IMR-90 (cell line): ENCODE measurements at regions not wholly inside any gene's neighbourhood (a gene's known extent, or its start where the extent isn't known, plus 50 kb on each side); places are given as distances from the start of the nearest gene placed in this dataset.

Source experiments
- ATAC-seq: fragments of 200-7000 bp; cut with Tn5 transposase; 2 replicates; pipeline ENCODE4 v1.9.1; 2020; ENCODE audit warnings: low read depth, mild to moderate bottlenecking, moderate library complexity
- BruUV-seq: library from RNA; stranded (reverse); fragments of 400-500 nt; replicated peaks from 2 replicates; lab custom pipeline; 2021; lab: Mats Ljungman, UMichigan
- CTCF ChIA-PET: fragments of 300-600 bp; formaldehyde crosslinking; extraction: SDS; loops from one replicate; lab custom pipeline; 2021; ENCODE audit warnings: antibody characterized with exemption; lab: Yijun Ruan, JAX
- POLR2A ChIA-PET: fragments of 300-600 bp; sonication (Branson Sonifier 250); formaldehyde crosslinking; loops from one replicate; lab custom pipeline; 2022; ENCODE audit warnings: antibody characterized with exemption; ENCODE audit not compliant: unreplicated experiment; lab: Charles Lee
- DNase-seq: peaks from one replicate; pipeline ENCODE4 v3.0.0; 2013
- H2AFZ ChIP-seq: replicated peaks from 2 replicates; pipeline ENCODE3; 2013; ENCODE audit warnings: low read length, mild to moderate bottlenecking; ENCODE audit not compliant: poor library complexity
- H2AK5ac ChIP-seq: 2 replicates; pipeline ENCODE4 v1.6.1; 2013; ENCODE audit warnings: low read depth, low read length, inconsistent platforms
- H2AK9ac ChIP-seq: replicated peaks from 2 replicates; pipeline ENCODE3; 2013; ENCODE audit warnings: mild to moderate bottlenecking, low read depth, low read length, moderate library complexity; ENCODE audit not compliant: poor library complexity
- H2BK120ac ChIP-seq: 2 replicates; pipeline ENCODE4 v1.6.1; 2013; ENCODE audit warnings: low read depth, low read length, inconsistent platforms
- H2BK15ac ChIP-seq: 3 replicates; pipeline ENCODE4 v1.6.1; 2013; ENCODE audit warnings: low read depth, low read length, inconsistent platforms
- H2BK20ac ChIP-seq: 2 replicates; pipeline ENCODE4 v1.6.1; 2013; ENCODE audit warnings: low read depth, mild to moderate bottlenecking, inconsistent platforms, low read length, moderate library complexity
- H2BK5ac ChIP-seq: 2 replicates; pipeline ENCODE4 v1.6.1; 2013; ENCODE audit warnings: mild to moderate bottlenecking, low read depth, low read length, inconsistent platforms; ENCODE audit not compliant: poor library complexity, severe bottlenecking
- H3K14ac ChIP-seq: replicated peaks from 2 replicates; pipeline ENCODE4 v1.6.1; 2013; ENCODE audit warnings: low read depth, low read length, inconsistent platforms
- H3K18ac ChIP-seq: 2 replicates; pipeline ENCODE4 v1.6.1; 2013; ENCODE audit warnings: low read depth, low read length, control low read depth
- H3K23ac ChIP-seq: 2 replicates; pipeline ENCODE4 v1.6.1; 2013; ENCODE audit warnings: low read depth, low read length, inconsistent platforms
- H3K27ac ChIP-seq: 2 replicates; pipeline ENCODE4 v1.5.1; 2013; ENCODE audit warnings: mild to moderate bottlenecking, control low read depth, low read length; ENCODE audit not compliant: insufficient read depth
- H3K27me3 ChIP-seq: 2 replicates; pipeline ENCODE4 v1.6.1; 2013; ENCODE audit warnings: low read length; ENCODE audit not compliant: control insufficient read depth, insufficient read depth
- H3K36me3 ChIP-seq: 2 replicates; pipeline ENCODE4 v1.6.1; 2013; ENCODE audit warnings: low read length, mixed read lengths; ENCODE audit not compliant: control insufficient read depth, insufficient read depth
- H3K4ac ChIP-seq: 2 replicates; pipeline ENCODE4 v1.6.1; 2013; ENCODE audit warnings: low read depth, low read length, inconsistent platforms
- H3K4me1 ChIP-seq: 2 replicates; pipeline ENCODE4 v1.6.1; 2013; ENCODE audit warnings: low read length, mixed read lengths; ENCODE audit not compliant: control insufficient read depth, insufficient read depth
- H3K4me2 ChIP-seq: 2 replicates; pipeline ENCODE4 v1.6.1; 2013; ENCODE audit warnings: low read depth, mild to moderate bottlenecking, control low read depth, low read length, moderate library complexity
- H3K4me3 ChIP-seq: 2 replicates; pipeline ENCODE4 v1.5.1; 2013; ENCODE audit warnings: low read depth, mild to moderate bottlenecking, control low read depth, low read length, moderate library complexity; ENCODE audit not compliant: insufficient read depth
- H3K56ac ChIP-seq: 2 replicates; pipeline ENCODE4 v1.6.1; 2013; ENCODE audit warnings: low read length, inconsistent platforms; ENCODE audit not compliant: insufficient read depth; ENCODE audit errors: extremely low read depth
- H3K79me1 ChIP-seq, 2 experiments: 2 replicates each; pipeline ENCODE4 v1.6.1; 2013; ENCODE audit warnings: low read length in 2 of 2, inconsistent platforms in 1 of 2, low read depth in 1 of 2
- H3K9ac ChIP-seq: 2 replicates; pipeline ENCODE4 v1.6.1; 2013; ENCODE audit warnings: low read depth, low read length, control low read depth
- H3K9me1 ChIP-seq: 2 replicates; pipeline ENCODE4 v1.6.1; 2013; ENCODE audit warnings: low read length, inconsistent platforms; ENCODE audit not compliant: insufficient read depth
- H3K9me3 ChIP-seq: 2 replicates; pipeline ENCODE4 v1.6.1; 2013; ENCODE audit warnings: low read length; ENCODE audit not compliant: control insufficient read depth, insufficient read depth
- H4K20me1 ChIP-seq: 2 replicates; pipeline ENCODE4 v1.6.1; 2013; ENCODE audit warnings: low read length, inconsistent platforms; ENCODE audit not compliant: insufficient read depth
- H4K5ac ChIP-seq: 2 replicates; pipeline ENCODE4 v1.6.1; 2013; ENCODE audit warnings: mild to moderate bottlenecking, low read depth, low read length, control low read depth
- H4K8ac ChIP-seq, 2 experiments: 2 replicates each; pipeline ENCODE4 v1.6.1; 2013; ENCODE audit warnings: low read depth in 2 of 2, low read length in 2 of 2, control low read depth in 1 of 2, inconsistent platforms in 1 of 2
- H4K91ac ChIP-seq: 2 replicates; pipeline ENCODE4 v1.6.1; 2013; ENCODE audit warnings: low read depth, low read length, inconsistent platforms; ENCODE audit not compliant: insufficient read depth
- CHD1 ChIP-seq: IDR thresholded peaks from 2 replicates; pipeline ENCODE4 v1.6.1; 2012; ENCODE audit warnings: low read depth, low read length, improper control_type of control experiment
- ELK1 ChIP-seq: fragments of 150-350 bp; IDR thresholded peaks from 2 replicates; pipeline ENCODE4 v1.6.1; 2016; ENCODE audit warnings: low read depth, mild to moderate bottlenecking, low read length, moderate library complexity, borderline replicate concordance
- MXI1 ChIP-seq: IDR thresholded peaks from 2 replicates; pipeline ENCODE4 v1.6.1; 2012; ENCODE audit warnings: low read depth, mild to moderate bottlenecking, low read length, moderate library complexity, borderline replicate concordance
- NFE2L2 ChIP-seq: fragments of 150-350 bp; IDR thresholded peaks from 2 replicates; pipeline ENCODE4 v1.6.1; 2016; ENCODE audit warnings: low read depth, mild to moderate bottlenecking, low read length
- POLR2A ChIP-seq: IDR thresholded peaks from 2 replicates; pipeline ENCODE4 v1.6.1; 2012; ENCODE audit warnings: mild to moderate bottlenecking, low read depth, low read length
- RCOR1 ChIP-seq: IDR thresholded peaks from 2 replicates; pipeline ENCODE4 v1.6.1; 2012; ENCODE audit warnings: mild to moderate bottlenecking, low read length, improper control_type of control experiment; ENCODE audit not compliant: insufficient replicate concordance
- RFX5 ChIP-seq: IDR thresholded peaks from 2 replicates; pipeline ENCODE4 v1.8.0; 2012; ENCODE audit warnings: low read depth, mild to moderate bottlenecking, low read length, moderate library complexity
- dilution Hi-C: fragments of 300-500 bp; cut with HindIII; formaldehyde crosslinking; loops from one replicate; pipeline ENCODE4 v1.14.3; 2018; ENCODE audit warnings: low sequenced_read_pairs; ENCODE audit not compliant: unreplicated experiment
- in situ Hi-C: fragments of 300-500 bp; cut with MboI; formaldehyde crosslinking; loops from 3 replicates; pipeline ENCODE4 v1.14.3; 2019; ENCODE audit warnings: low sequenced_read_pairs, inconsistent platforms, mixed read lengths
- intact Hi-C: fragments of 100-400 bp; cut with micrococcal nuclease; formaldehyde crosslinking; loops from 2 replicates; pipeline ENCODE4 v1.10.0; 2022

DNA sequence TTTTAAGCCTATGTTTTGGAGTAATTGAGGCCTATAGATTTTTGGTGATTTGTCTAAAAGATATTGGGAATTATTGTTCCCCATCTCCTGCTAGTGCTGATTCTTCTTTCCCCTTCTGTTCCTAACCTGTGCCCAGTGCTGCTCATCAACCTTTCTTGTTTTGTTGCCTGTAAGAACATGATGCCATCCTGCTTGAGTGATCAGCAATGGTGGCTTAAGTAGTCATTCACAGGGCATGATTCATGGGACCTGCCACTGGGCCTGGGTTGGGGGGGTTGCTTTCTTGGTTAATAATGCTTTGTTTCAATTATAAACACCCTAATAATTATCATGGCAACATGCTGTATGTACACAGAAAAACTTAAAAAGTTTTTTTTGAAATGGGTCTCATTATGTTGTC is 562.9 kb upstream of the SETBP1 start:
- dilution Hi-C loops, result no loop called here
- CTCF ChIA-PET, result no interaction called here

More for the DNA sequence above, 562.9 kb upstream of the SETBP1 start:
- no peaks in the 10 kb centered on the region for H3K9me1 ChIP-seq
- TF ChIP-seq NFE2L2, result no peak
- TF ChIP-seq MXI1, result no peak
- no peak for TF ChIP-seq ELK1
- no peak for TF ChIP-seq POLR2A
- no peak for TF ChIP-seq RFX5
- no peak for TF ChIP-seq RCOR1
- no peak for TF ChIP-seq CHD1
- H3K4me3 ChIP-seq, result no peak overlapping the region
- intact Hi-C loops (no loop called here), in situ Hi-C loops (no loop called here)
- H3K27ac ChIP-seq, result no peak overlapping the region
- no peak overlapping the region for H3K9ac ChIP-seq
- H2AK5ac ChIP-seq, result no peak overlapping the region
- H3K9me3 ChIP-seq, result no peaks in the 10 kb centered on the region
- no peaks in the 10 kb centered on the region for H3K79me1 ChIP-seq
- ATAC-seq (no peak), DNase-seq (no peak)
- H3K23ac ChIP-seq, result no peak overlapping the region
- H2BK120ac ChIP-seq, result no peak overlapping the region
- H3K14ac ChIP-seq, result no peak overlapping the region
- H4K5ac ChIP-seq, result no peak overlapping the region
- H3K4me1 ChIP-seq, result no peaks in the 10 kb centered on the region
- no TSS peak for BruUV-seq
- no peak overlapping the region for H2BK20ac ChIP-seq
- no peak overlapping the region for H3K4ac ChIP-seq
- no peak overlapping the region for H3K56ac ChIP-seq
- no peak overlapping the region for H3K4me2 ChIP-seq
- H4K8ac ChIP-seq, result no peak overlapping the region
- H3K18ac ChIP-seq, result no peak overlapping the region
- no peaks in the 10 kb centered on the region for H3K27me3 ChIP-seq
- H2AK9ac ChIP-seq, result no peak overlapping the region
- no peak overlapping the region for H4K91ac ChIP-seq
- H4K20me1 ChIP-seq, result no peaks in the 10 kb centered on the region
- H3K36me3 ChIP-seq, result no peaks in the 10 kb centered on the region
- POLR2A ChIA-PET, result no interaction called here
- no peak overlapping the region for H2AFZ ChIP-seq
- H2BK15ac ChIP-seq, result no peak overlapping the region
- no peak overlapping the region for H2BK5ac ChIP-seq
